Tibial nerve (tissue), 4 donors: ENCODE measurements at regions not wholly inside any gene's neighbourhood (a gene's known extent, or its start where the extent isn't known, plus 50 kb on each side); places are given as distances from the start of the nearest gene placed in this dataset.

Experiments used
- DNase-seq, 2 donors: peaks; one replicate each; pipeline ENCODE4 v3.0.0-alpha.2; 2019; ENCODE audit warnings: low spot score in 2 of 2
- H3K27ac ChIP-seq, 4 donors: fragments of 200-600 bp; sonication (generic) in 3 of 4; one replicate each; pipeline ENCODE4 v1.5.1; 2017 to 2019; ENCODE audit warnings: mild to moderate bottlenecking in 1 of 4
- H3K27me3 ChIP-seq, 2 donors: fragments of 200-600 bp; sonication (generic) in 1 of 2; one replicate each; pipeline versions ENCODE4 v1.5.1 to v1.6.0; 2017 to 2019
- H3K36me3 ChIP-seq, 3 donors: fragments of 200-600 bp; sonication (generic); one replicate each; pipeline ENCODE4 v1.5.1; 2018 to 2019
- H3K4me1 ChIP-seq, 4 donors: fragments of 200-600 bp; sonication (generic) in 3 of 4; one replicate each; pipeline ENCODE4 v1.5.1; 2017 to 2019
- H3K4me3 ChIP-seq, 4 donors: fragments of 200-600 bp; sonication (generic) in 3 of 4; one replicate each; pipeline ENCODE4 v1.5.1; 2017 to 2019; ENCODE audit warnings: mild to moderate bottlenecking in 1 of 4, moderate library complexity in 1 of 4
- H3K9me3 ChIP-seq, 4 donors: fragments of 200-600 bp; sonication (generic) in 3 of 4; one replicate each; pipeline ENCODE4 v1.5.1; 2017 to 2019
- EP300 ChIP-seq, 2 donors: sonication (generic); formaldehyde crosslinking; IDR thresholded peaks; one replicate each; pipeline ENCODE4 v1.6.1; 2017; ENCODE audit warnings: antibody characterized with exemption in 2 of 2, mild to moderate bottlenecking in 1 of 2
- POLR2A ChIP-seq, 2 donors: fragments of 450-650 bp; IDR thresholded peaks; one replicate each; pipeline ENCODE4 v1.6.1; 2017; ENCODE audit warnings: antibody characterized with exemption in 2 of 2, mild to moderate bottlenecking in 2 of 2, moderate library complexity in 2 of 2
- WGBS, 2 donors: methylation state at CpG; one replicate each; pipeline ENCODE4 v1.1.5; 2018; 5-methylcytosine and 5-hydroxymethylcytosine counted together
- TF ChIP-seq, protein P1 (sequence below), 5 experiments: fragments of 200-600 bp in 3 of 5; fragments of 450-650 bp in 2 of 5; sonication (generic) in 3 of 5; IDR thresholded peaks; one replicate each; pipeline ENCODE4 v1.5.1; 2016 to 2019; ENCODE audit warnings: antibody characterized with exemption in 5 of 5, mild to moderate bottlenecking in 3 of 5, moderate library complexity in 2 of 5

DNA sequence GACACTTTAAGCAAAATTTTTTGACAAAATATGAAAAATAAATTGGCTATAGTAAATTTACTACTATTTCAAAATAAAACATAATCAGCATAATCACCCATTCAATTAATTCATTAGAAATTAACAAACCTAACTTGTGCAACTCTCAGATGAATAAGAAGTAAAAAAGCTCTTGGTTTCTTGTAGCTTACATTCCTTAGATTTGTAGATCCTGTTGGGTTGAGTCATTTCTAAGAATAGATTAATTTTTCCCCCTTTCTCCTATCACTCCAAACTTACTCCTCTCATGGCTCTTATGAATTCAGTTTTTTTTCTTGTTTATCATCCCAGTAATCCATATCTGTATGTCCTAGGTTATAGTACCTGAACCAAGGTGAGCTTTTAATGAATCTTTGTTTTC, 230.9 kb upstream of the LRIG3 start:
- TF ChIP-seq EP300 (IDR thresholded peaks at IDR 0.05), result no peak
- TF ChIP-seq, protein P1, sequence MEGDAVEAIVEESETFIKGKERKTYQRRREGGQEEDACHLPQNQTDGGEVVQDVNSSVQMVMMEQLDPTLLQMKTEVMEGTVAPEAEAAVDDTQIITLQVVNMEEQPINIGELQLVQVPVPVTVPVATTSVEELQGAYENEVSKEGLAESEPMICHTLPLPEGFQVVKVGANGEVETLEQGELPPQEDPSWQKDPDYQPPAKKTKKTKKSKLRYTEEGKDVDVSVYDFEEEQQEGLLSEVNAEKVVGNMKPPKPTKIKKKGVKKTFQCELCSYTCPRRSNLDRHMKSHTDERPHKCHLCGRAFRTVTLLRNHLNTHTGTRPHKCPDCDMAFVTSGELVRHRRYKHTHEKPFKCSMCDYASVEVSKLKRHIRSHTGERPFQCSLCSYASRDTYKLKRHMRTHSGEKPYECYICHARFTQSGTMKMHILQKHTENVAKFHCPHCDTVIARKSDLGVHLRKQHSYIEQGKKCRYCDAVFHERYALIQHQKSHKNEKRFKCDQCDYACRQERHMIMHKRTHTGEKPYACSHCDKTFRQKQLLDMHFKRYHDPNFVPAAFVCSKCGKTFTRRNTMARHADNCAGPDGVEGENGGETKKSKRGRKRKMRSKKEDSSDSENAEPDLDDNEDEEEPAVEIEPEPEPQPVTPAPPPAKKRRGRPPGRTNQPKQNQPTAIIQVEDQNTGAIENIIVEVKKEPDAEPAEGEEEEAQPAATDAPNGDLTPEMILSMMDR (IDR thresholded peaks at IDR 0.05), result no peak
- no peak for TF ChIP-seq POLR2A (IDR thresholded peaks at IDR 0.05)
- H3K36me3 ChIP-seq, result no peaks in the 10 kb centered on the region
- no peak overlapping the region for H3K4me3 ChIP-seq
- DNase-seq, result no peak
- H3K4me1 ChIP-seq, result no peaks in the 10 kb centered on the region
- H3K27me3 ChIP-seq, result no peaks in the 10 kb centered on the region
- H3K9me3 ChIP-seq, result peaks cover 0 to 5% (median 2%) of the 10 kb centered on the region in 4 donors
- H3K27ac ChIP-seq, result no peak overlapping the region

DNA sequence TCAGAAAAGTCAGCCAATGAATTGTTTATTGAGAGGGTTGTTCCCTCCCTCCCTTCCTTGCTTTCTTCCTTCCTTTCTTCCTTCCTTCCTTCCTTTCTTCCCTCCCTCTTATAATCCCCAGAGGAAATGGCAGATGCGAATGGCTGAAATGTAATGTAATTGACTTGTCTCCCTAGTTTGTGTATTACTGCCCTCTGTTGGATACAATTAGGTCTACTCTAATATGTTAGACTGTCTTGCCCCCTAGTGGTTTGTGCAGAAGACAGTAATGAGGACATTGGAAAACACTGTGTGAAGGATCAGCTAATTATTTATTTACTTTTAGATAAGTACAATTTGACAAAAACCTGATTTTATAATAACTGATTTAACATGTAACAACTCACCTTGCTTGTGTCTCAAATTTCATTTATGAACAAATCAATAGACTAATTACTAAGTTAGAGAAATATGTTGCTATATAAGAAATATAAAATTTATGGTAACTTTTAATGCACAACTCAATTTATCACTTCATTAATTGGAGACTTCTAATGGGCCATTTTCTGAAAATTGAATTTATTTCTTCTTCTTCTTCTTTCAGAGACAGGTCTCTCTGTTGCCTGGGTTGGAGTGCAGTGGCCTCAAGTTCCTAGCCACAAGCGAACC, 229.8 kb upstream of the LRIG3 start:
- Histone ChIP-seq H3K27ac (no peak overlapping the region), H3K4me3 (no peak overlapping the region), H3K9me3 (no peaks in the 10 kb centered on the region), H3K36me3 (no peaks in the 10 kb centered on the region), H3K27me3 (no peaks in the 10 kb centered on the region), H3K4me1 (no peaks in the 10 kb centered on the region)
- TF ChIP-seq, protein P1 (IDR thresholded peaks at IDR 0.05), result peak; percentile 78 to 97 (median 89)
- TF ChIP-seq POLR2A (IDR thresholded peaks at IDR 0.05) (no peak), EP300 (IDR thresholded peaks at IDR 0.05) (no peak)
- 48 to 50% methylated on average over 2 of the region's 2 CpGs for WGBS, 2 donors
- peak in 1 of 2 donors; percentile 44 for DNase-seq

DNA sequence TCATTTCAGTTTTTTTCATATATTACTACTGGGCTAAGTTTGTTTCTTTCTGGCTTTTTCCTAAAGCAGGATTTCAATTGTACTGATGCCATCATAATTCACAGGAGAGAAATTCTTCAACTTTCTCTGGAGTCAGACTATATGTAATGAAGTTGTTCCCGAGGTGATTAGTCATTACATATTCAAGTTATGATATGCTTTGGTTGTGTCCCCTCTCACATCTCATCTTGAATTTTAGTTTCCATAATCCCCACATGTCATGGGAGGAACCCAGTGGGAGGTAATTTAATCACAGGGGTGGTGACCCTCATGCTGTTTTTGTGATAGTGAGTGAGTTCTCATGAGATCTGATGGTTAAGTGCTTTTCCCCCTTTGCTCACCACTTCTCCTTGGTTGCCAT, 227.5 kb upstream of the LRIG3 start:
- H3K27ac ChIP-seq, result no peak overlapping the region
- no peaks in the 10 kb centered on the region for H3K27me3 ChIP-seq
- no peak overlapping the region for H3K4me3 ChIP-seq
- no peaks in the 10 kb centered on the region for H3K4me1 ChIP-seq
- 82 to 88% methylated on average over 1 of the region's 1 CpG for WGBS, 2 donors
- TF ChIP-seq, protein P1 (IDR thresholded peaks at IDR 0.05), result no peak
- TF ChIP-seq POLR2A (IDR thresholded peaks at IDR 0.05) (no peak), EP300 (IDR thresholded peaks at IDR 0.05) (no peak)
- DNase-seq, result no peak
- H3K36me3 ChIP-seq, result no peaks in the 10 kb centered on the region
- H3K9me3 ChIP-seq, result no peaks in the 10 kb centered on the region

DNA sequence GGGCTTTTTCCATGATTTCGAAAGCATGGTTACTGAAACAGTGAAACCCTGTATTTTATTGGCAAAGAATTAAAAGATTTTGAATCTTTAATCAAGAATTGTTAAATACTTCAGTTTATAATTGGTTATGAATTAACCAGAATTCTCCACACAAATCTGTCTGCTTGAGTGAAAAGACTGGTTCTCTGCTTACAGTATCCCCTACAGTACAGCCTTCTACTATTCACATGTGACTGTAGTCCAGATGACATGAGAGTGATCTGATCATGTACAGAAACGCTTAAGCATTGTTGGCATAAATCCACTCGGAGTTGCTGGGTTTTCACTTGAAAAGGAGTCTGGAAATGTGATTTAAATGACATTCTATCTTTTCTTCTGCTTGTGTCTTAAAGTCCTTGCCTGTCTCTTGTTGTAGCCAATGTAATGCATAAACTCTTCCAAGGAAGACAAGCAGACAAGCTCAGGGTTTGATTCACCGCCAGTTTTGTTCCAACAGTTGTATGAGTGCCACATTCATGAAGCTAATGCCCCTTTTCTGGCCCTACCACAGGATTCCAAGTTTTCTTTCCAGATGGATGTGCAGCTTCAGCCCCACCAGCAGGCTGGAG, 222.0 kb upstream of the LRIG3 start:
- 30 to 36% methylated on average over 4 of the region's 4 CpGs for WGBS, 2 donors
- Histone ChIP-seq H3K27ac (peak overlapping the region in 1 of 4 donors; percentile 10), H3K9me3 (no peaks in the 10 kb centered on the region)

DNA sequence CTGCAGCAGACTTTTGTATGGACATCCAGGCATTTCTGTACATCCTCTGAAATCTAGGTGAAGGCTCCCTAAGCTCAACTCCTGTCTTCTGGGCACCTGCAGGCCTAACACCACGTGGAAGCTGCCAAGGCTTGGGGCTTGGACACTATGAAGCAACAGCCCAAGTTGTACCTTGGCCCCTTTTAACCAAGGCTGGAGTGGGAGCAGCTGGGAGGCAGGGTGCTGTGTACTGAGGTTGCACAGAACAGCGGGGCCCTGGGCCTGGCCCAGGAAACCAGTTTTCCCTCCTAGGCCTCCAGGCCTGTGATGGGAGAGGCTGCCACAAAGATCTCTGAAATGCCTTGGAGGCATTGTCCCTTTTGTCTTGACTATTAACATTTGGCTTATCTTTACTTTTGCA, 214.4 kb upstream of the LRIG3 start:
- TF ChIP-seq, protein P1 (IDR thresholded peaks at IDR 0.05), result no peak
- no peak for TF ChIP-seq POLR2A (IDR thresholded peaks at IDR 0.05)
- TF ChIP-seq EP300 (IDR thresholded peaks at IDR 0.05), result no peak
- Histone ChIP-seq H3K4me3 (no peak overlapping the region), H3K27ac (no peak overlapping the region), H3K36me3 (no peaks in the 10 kb centered on the region), H3K27me3 (no peaks in the 10 kb centered on the region), H3K4me1 (no peaks in the 10 kb centered on the region), H3K9me3 (no peaks in the 10 kb centered on the region)
- DNase-seq, result no peak
- WGBS, 2 donors, result 43 to 50% methylated on average over 2 of the region's 2 CpGs

More for the DNA sequence above, 222.0 kb upstream of the LRIG3 start:
- no peak for DNase-seq
- Histone ChIP-seq H3K36me3 (no peaks in the 10 kb centered on the region), H3K4me3 (no peak overlapping the region), H3K4me1 (no peaks in the 10 kb centered on the region), H3K27me3 (no peaks in the 10 kb centered on the region)
- TF ChIP-seq, protein P1 (IDR thresholded peaks at IDR 0.05), result no peak
- no peak for TF ChIP-seq EP300 (IDR thresholded peaks at IDR 0.05)
- TF ChIP-seq POLR2A (IDR thresholded peaks at IDR 0.05), result no peak
